SU-DHL-6 (cell line): ENCODE measurements at regions not wholly inside any gene's neighbourhood (a gene's known extent, or its start where the extent isn't known, plus 50 kb on each side); places are given as distances from the start of the nearest gene placed in this dataset.

Experiments used
- EZH2phosphoT487 ChIP-seq: fragments of 200-600 bp; sonication (generic), shearing (Covaris generic); conservative IDR thresholded peaks from 2 replicates; pipeline ENCODE4 v1.6.1; 2018; ENCODE audit warnings: mild to moderate bottlenecking, antibody characterized with exemption, low read length, moderate library complexity, mixed read lengths
- TF ChIP-seq, protein P1 (sequence below): fragments of 200-600 bp; sonication (generic); IDR thresholded peaks from one replicate; pipeline ENCODE4 v1.5.1; 2017; ENCODE audit warnings: antibody characterized with exemption, mild to moderate bottlenecking, low read length, moderate library complexity; ENCODE audit not compliant: insufficient read depth, poor library complexity, severe bottlenecking

DNA sequence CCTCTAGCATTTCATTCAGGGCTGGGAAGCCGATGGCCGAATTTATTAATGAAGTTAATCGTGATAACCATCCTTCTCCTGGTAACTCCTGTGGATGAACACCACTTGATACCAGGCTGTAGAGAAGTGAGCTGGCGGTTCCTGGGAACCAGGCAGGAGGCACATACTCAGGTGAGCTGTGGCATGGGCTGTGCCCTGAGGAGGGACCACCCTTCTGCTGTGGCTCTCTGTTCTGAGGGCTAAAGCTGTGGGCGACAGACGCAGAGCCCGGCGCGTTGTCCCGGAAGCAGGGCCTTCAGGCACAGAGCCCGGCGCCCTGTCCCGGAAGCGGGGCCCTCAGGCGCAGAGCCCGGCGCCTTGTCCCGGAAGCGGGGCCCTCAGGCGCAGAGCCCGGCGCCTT lies 462.3 kb upstream of the SALL3 start:
- TF ChIP-seq, protein P1, sequence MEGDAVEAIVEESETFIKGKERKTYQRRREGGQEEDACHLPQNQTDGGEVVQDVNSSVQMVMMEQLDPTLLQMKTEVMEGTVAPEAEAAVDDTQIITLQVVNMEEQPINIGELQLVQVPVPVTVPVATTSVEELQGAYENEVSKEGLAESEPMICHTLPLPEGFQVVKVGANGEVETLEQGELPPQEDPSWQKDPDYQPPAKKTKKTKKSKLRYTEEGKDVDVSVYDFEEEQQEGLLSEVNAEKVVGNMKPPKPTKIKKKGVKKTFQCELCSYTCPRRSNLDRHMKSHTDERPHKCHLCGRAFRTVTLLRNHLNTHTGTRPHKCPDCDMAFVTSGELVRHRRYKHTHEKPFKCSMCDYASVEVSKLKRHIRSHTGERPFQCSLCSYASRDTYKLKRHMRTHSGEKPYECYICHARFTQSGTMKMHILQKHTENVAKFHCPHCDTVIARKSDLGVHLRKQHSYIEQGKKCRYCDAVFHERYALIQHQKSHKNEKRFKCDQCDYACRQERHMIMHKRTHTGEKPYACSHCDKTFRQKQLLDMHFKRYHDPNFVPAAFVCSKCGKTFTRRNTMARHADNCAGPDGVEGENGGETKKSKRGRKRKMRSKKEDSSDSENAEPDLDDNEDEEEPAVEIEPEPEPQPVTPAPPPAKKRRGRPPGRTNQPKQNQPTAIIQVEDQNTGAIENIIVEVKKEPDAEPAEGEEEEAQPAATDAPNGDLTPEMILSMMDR: no peak
- no peak for TF ChIP-seq EZH2phosphoT487
